ENCODE measurements at regions not wholly inside any gene's neighbourhood (a gene's known extent, or its start where the extent isn't known, plus 50 kb on each side); places are given as distances from the start of the nearest gene placed in this dataset.

DNA sequence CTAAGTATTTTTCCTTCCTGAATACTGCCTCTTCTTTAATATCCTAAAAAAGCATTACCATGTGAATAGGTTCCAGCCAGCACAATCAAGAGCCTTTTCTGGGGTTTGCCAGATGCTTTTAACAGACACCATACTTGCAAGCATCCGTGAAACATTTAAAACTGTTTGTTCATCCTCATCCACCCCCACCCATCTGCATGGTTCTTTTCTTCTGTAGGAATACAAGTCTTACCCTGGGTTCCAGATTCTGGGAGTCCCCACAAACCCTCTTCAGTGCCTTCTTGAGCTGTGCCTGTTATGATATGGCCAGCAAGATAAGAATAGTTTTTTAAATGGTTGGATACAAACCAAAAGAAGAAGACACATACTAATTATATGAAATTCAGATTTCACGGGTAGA, 354.9 kb upstream of the PLXNA2 start:
- no peaks in the 10 kb centered on the region for H3K36me3 ChIP-seq
- H3K4me1 ChIP-seq: peaks cover 0 to 6% (median 2%) of the 10 kb centered on the region in 4 donors
- TF ChIP-seq POLR2AphosphoS5 (IDR thresholded peaks at IDR 0.05) (no peak), EP300 (IDR thresholded peaks at IDR 0.05) (no peak), CTCF (IDR thresholded peaks at IDR 0.05) (no peak), POLR2A (IDR thresholded peaks at IDR 0.05; ENCODE audit: low read depth) (no peak)
- no peaks in the 10 kb centered on the region for H3K27me3 ChIP-seq
- H3K27ac ChIP-seq (replicated peaks in 1 of 4): no peak overlapping the region
- no peak overlapping the region for H3K4me3 ChIP-seq
- DNase-seq (ENCODE audit: extremely low spot score): peak; percentile 53
- intact Hi-C loops (cut with DNase I): no loop called here
- WGBS: 74% methylated on average over 2 of the region's 2 CpGs
- H3K9me3 ChIP-seq: no peaks in the 10 kb centered on the region

DNA sequence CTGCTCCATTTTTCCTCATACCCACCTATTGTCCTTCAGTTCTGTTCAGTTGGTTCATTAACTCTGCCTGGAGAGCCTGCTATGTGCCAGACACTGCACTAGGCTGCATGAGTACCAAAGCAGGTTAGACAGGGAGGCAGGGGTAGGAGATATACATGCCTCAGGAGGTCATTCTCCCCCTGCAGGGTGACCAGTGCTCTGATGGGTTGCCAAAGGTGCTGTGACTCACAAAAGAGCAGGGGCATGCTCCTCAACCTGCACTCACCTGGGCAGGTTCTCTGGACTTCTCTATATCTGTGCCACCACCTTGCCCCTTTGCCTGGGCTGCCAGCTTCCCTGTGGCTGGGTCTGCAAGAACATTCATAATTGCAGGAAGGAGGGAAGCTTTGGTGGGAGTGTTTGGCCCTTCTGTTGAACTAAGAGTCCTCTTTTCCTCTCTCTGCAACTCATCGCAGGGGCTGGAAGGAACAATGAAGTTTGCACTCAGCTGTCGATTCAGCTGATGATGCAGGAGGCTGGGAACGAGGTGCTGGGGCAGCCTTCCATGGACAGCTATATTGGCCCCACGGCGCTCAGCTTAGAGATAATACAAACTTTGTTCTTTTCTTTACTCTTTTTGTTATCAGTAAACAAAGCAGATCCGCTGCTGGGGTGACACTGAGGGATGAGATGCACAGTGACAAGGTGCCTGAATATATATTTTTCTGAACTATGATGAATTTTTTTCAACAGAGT, 356.4 kb upstream of the PLXNA2 start:
- Histone ChIP-seq H3K4me3 (no peak overlapping the region), H3K27ac (replicated peaks in 1 of 4) (no peak overlapping the region), H3K27me3 (no peaks in the 10 kb centered on the region), H3K4me1 (peaks cover 0 to 6% (median 2%) of the 10 kb centered on the region in 4 donors), H3K36me3 (no peaks in the 10 kb centered on the region), H3K9me3 (no peaks in the 10 kb centered on the region)
- TF ChIP-seq POLR2AphosphoS5 (IDR thresholded peaks at IDR 0.05): no peak
- no peak for TF ChIP-seq POLR2A (IDR thresholded peaks at IDR 0.05; ENCODE audit: low read depth)
- TF ChIP-seq EP300 (IDR thresholded peaks at IDR 0.05): no peak
- TF ChIP-seq CTCF (IDR thresholded peaks at IDR 0.05): no peak
- peak; percentile 70 for DNase-seq (ENCODE audit: extremely low spot score)
- intact Hi-C loops (cut with DNase I): no loop called here
- 64% methylated on average over 6 of the region's 6 CpGs for WGBS

GRCh38 chr1:208601561-208601960, 357.4 kb upstream of the PLXNA2 start:
- Histone ChIP-seq H3K27me3 (no peaks in the 10 kb centered on the region), H3K27ac (replicated peaks in 1 of 4) (no peak overlapping the region), H3K36me3 (no peaks in the 10 kb centered on the region), H3K4me1 (peaks cover 0 to 6% (median 2%) of the 10 kb centered on the region in 4 donors), H3K9me3 (no peaks in the 10 kb centered on the region), H3K4me3 (no peak overlapping the region)
- DNase-seq (ENCODE audit: extremely low spot score): peak; percentile 81
- 31% methylated on average over 3 of the region's 3 CpGs for WGBS
- TF ChIP-seq POLR2AphosphoS5 (IDR thresholded peaks at IDR 0.05): no peak
- no peak for TF ChIP-seq EP300 (IDR thresholded peaks at IDR 0.05)
- intact Hi-C loops (cut with DNase I): no loop called here

DNA sequence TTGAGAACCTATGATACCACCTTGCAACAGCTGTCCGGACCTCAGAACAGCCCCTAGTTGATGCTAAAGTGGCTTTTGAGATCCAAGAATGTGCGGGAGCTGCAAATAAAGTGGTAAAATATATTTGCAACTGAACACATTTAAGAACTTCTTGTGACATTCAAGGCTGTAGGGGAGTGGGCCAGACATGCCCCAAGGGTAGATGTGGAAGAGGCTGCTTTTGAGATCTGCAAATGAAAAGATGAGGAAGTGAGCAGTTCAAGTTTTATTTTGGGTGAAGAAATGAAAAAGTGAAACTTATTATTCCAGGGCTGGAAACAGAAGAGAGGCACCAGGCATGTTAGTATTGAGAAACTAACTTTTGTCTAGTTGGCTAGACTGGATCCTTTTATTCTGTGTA, 359.5 kb upstream of the PLXNA2 start:
- DNase-seq (ENCODE audit: extremely low spot score): peak; percentile 77
- Histone ChIP-seq H3K27me3 (no peaks in the 10 kb centered on the region), H3K27ac (replicated peaks in 1 of 4) (no peak overlapping the region), H3K36me3 (no peaks in the 10 kb centered on the region), H3K9me3 (no peaks in the 10 kb centered on the region), H3K4me3 (no peak overlapping the region), H3K4me1 (peaks cover 0 to 6% (median 2%) of the 10 kb centered on the region in 4 donors)
- no peak for TF ChIP-seq CTCF (IDR thresholded peaks at IDR 0.05)
- 67% methylated on average over 2 of the region's 2 CpGs for WGBS
- intact Hi-C loops (cut with DNase I): no loop called here

- 62% methylated on average over 4 of the region's 4 CpGs for WGBS
- TF ChIP-seq EP300 (IDR thresholded peaks at IDR 0.05): no peak
- TF ChIP-seq CTCF (IDR thresholded peaks at IDR 0.05): no peak
- no peak for TF ChIP-seq POLR2AphosphoS5 (IDR thresholded peaks at IDR 0.05)
- TF ChIP-seq POLR2A (IDR thresholded peaks at IDR 0.05; ENCODE audit: low read depth): no peak
- peak; percentile 64 for DNase-seq (ENCODE audit: extremely low spot score)
These were observed 360.1 kb upstream of the PLXNA2 start for GRCh38 chr1:208604295-208604694.

More at GRCh38 chr1:208604295-208604694, 360.1 kb upstream of the PLXNA2 start:
- Histone ChIP-seq H3K4me1 (peaks cover 0 to 6% (median 2%) of the 10 kb centered on the region in 4 donors), H3K4me3 (no peak overlapping the region), H3K27me3 (no peaks in the 10 kb centered on the region), H3K9me3 (no peaks in the 10 kb centered on the region), H3K27ac (replicated peaks in 1 of 4) (no peak overlapping the region), H3K36me3 (no peaks in the 10 kb centered on the region)
- intact Hi-C loops (cut with DNase I): no loop called here
